NCI-H774 (cell line): ENCODE measurements at regions not wholly inside any gene's neighbourhood (a gene's known extent, or its start where the extent isn't known, plus 50 kb on each side); places are given as distances from the start of the nearest gene placed in this dataset.

Source experiments
- DNase-seq: peaks from one replicate; lab custom pipeline; 2025; lab: John Stamatoyannopoulos, UW

DNA sequence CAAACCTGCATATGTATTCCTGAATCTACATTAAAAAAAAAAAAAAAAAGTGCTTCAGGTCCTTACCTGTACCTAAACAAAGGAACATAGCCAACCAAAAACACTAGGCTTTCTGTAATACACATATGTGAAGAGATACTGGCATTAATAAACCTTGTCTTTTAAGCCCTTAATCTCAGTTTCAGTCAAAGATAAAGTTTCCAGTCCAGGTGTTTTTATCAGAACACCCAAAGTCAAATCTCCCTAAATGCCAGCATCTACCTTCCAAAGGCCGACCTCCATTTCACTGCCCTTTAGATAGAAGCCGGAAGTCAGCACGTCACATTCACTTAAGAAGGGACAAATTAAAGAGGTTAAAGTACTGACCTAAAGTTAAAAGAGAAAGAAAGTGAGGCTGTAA, 79.8 kb upstream of the NEBL start:
- DNase-seq = no peak

DNA sequence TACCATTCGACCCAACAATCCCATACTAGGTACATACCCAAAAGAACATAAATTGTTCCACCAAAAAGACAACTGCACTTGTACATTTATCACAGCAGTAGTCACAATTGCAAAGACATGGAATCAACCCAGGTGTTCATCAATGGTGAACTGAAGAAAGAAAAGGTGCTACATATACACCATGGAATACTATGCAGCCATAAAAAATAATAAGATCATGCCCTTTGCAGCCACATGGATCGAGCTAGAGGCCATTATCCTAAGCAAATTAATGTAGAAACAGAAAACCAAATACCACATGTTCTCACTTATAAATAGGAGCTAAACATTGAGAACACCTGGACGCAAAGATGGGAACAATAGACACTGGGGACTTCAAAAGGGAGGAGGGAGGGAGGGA, 79.3 kb upstream of the NEBL start:
- no peak for DNase-seq

DNA sequence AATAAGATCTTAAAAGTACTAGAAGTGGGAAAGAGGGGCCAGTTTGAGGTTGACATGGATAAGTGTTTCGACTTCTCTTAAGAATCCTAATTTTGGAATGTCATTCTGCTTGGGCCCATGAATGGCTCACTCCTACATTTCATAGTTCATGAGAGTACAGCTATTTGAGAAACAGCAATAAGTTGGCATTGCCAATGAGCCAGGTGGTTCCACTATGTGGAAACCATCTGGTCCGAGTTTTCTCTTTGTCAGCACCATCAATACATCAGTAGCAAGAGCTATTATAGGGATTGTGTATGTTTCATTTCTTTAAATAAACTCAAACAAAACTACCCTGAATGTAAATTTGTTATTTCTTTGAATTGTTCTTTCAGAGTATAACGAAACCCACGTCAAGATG, 78.1 kb upstream of the NEBL start:
- DNase-seq = no peak

DNA sequence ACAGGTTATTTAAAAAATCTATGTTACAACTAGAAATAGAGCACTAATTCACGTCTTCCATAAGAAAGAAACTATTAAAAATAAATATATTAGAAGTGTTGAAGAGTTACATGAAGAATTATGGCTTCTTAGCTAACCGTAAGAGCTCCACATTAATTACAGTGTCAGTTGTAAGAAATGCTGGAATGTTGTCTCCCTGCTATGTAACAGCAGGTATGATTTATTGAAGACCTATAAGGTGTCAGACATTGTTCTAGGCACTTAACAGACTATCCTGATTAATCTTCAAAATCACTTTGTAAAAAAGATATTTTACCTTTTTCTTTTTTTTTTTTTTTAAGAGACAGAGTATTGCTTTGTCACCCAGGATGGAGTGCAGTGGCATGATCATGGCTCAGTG, 75.8 kb upstream of the NEBL start:
- no peak for DNase-seq

DNA sequence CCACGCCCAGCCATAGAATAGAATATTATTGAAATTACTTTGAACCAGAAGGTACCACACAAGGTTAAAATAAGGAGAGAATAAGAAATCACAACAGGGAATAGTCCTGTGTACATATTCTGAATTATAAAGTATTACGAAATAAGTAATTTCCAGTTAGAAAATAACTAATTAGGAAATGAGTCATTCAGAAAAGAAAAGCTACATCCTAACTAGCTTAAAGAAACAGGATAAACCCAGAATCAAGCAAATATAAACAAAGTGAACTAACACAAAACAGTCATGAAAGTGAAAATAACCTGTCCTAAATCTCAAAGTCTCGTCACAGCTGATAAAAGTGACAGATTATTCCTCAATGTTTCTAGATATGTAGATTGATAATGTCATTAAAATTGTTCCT, 74.8 kb upstream of the NEBL start:
- no peak for DNase-seq

DNA sequence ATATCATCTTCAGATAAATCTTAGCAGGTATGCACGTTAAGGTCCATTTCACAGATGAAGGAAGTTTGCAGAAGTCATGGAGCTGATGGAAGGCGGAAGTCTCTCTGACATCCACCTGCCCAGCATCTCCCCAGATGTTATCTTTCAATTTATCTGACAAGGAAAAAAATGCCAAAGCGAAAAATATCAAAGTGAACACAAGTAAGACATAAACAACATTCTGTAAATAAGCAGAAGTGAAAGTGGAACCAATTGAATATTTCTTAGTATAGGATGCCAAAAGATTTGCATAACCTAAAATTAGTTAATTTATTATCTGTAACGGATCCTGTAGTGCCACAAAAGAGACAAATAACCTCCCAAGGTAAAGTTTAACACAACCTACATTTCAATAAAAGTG, 73.6 kb upstream of the NEBL start:
- no peak for DNase-seq

DNA sequence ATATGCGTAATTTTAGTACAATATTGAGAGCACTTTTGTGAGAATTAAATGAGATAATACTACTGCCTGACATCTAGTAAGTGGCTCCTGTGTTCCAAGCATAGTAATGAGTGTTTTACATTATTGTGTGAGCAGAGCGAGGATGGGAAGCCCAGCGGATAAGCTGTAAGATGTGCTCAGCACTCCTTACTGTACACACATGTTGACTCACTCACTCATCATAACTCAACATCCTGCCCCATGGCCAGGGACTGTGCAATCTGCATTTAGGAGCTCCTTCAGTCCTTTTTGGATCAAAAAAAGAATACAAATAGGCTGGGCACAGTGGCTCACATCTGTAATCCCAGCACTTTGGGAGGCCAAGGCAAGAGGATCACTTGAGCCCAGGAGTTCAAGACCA, 72.9 kb upstream of the NEBL start:
- DNase-seq = no peak

DNA sequence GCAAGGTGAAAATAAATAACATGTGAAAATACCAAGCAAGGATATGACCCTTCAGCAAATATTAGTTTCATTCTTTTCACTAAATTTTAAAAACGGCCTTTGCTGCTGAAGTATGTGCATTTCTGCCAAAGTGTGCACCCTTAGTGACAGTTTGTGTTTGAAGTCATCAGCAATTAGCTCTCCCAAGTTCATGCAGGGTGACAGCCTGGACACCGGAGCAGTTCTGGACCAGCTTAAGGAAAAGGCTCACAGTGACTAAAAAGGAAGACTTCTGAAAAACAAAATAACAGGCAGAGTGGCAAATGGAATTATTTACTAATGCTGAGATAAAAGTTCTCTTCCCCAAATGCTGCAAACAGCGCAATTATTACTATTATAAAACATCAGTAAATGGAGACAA, 69.3 kb upstream of the NEBL start:
- no peak for DNase-seq

DNA sequence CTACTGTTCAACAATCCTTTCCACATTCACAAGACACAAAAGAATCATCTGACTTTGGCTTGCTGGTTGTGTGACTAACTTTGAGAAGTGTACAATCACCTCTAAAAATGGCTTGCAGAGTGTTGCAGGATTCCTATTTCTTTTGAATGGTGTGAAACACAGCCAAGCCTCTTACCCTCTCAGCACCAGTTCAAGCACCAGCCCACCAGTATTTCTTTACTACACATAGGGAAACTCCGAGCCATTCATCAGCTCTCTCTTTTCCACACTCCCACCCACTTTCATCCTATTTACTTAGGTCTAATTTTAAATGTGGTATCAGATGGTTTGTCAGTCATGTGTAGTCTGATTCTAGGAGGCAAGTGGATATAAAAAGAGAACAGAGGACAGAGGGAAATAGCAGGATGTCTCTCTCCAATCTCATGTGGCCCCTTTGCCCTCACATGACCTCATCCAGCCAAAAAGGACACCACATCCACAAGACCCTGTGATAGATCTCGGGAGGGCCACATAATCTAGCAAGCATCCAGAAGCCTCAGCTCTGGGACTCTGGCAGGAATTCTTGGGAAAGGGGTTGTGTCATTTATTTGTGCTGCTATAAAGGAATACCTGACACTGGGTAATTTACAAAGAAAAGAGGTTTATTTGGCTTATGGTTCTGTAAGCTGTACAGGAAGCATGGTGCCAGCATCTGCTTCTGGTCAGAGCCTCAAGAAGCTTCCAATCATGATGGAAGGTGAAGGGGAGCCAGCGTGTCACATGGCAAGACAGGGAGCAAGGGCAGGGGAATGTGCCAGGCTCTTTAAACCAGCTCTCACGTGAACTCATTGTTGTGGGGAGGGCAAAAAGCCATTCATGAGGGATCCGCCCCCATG, 66.8 kb upstream of the NEBL start:
- no peak for DNase-seq

DNA sequence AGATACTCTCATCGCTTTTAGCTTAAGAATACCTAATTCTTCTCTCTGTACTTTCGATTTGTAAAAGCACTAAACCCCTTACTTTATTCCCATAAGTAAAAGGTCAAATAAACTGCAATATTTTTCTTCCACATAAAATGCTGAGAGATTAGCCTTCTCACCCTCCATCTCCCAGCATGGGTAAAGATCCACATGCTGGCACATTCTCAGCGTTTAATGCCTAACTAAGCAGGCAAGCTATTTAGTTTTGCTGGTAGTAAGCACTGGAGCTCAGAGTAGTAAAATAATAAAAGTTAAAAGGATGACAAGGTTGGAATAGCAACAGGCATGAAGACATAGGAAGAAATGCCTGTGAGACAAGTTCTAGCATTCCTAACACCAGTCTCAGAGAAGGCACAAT, 65.9 kb upstream of the NEBL start:
- no peak for DNase-seq

DNA sequence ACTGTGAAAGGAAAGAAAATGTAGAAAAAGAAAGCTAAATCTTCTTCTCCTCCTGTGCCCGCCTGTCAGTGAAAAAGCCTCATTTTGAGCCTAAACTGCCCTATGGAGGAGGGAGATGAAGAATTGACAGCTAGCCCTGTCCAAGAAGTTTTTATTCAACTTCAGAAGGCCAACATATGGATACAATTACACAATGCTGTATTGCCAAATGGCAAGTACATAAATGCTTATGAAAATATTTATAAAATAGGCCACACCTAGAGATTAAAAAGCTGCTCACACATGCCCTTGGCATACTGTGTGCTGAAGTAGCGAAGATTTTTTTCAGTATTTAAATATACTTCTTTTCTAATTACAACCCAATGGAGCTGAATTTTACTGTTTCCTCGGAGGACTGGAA, 65.1 kb upstream of the NEBL start:
- DNase-seq = no peak

DNA sequence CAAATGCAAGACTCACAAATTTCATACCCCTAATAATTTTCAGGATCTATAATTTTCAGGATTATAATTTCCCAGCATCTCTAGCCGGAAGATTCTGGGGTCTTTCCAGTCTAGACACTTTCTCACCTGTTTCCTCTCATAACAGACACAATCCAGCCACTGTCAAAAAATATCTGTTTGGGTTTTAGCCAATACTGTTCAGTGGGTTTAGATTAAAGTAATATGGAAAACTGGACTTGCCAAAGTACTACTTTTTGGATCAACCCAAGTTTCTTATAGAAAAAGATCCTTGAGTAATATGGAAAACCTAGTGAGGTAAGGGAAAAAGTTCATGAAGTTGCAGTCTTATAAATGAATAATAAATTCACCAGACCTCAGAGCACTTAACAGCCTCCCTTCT, 62.1 kb upstream of the NEBL start:
- no peak for DNase-seq

DNA sequence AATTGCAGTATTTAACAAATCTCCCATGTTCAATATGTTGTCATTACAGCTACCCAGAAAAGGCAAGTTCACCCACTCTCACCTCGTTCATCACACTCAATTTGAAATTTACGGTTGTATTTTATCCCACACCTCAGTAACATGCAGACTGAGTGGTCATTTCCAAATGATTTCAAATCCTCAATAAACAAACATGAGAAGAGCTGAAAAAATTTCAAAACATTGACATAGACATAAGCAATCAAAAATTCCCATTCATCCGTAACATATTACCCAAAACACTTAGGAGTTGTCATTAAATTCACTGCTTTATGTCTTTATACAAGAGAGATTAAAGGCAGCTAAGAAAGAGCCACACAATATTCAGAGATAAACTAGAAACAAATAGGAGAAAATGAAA, 61.7 kb upstream of the NEBL start:
- DNase-seq = no peak

DNA sequence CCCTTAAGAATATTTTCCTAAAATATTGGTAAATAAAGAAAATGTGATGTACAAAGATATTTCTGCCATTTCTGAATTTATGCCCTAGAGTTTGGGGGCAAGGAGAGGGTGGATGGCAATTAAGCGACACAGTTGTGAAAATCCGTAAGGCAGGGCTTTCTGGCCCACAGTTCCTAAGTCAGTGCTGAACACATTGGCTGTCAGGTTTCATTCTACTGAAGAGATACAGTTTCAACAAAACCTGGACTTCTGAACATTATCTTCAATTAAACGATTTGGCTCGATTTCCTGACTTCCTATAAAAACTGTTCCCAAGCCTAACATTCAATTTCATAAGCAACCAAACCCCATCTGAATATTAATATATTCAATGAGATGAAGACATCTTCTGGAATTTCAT, 61.1 kb upstream of the NEBL start:
- no peak for DNase-seq

DNA sequence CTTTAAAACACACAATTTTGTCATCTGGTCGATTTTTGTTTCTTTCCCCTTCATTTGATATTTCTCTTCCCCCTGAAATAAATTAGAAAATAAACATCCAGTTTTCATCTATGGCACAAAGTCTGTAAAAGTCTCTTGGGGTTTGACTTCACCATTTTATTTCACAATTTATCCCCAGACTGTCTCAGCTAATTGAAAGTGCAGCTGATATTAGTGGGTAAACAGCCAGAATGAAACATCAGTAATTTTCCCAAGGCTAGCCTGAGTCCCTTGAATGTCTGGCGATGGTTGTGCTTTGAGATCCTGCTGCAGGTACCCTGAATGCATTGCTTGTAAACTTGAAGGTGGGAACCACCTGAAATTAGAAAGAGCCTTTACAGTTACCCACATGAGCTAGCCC, 60.6 kb upstream of the NEBL start:
- no peak for DNase-seq

DNA sequence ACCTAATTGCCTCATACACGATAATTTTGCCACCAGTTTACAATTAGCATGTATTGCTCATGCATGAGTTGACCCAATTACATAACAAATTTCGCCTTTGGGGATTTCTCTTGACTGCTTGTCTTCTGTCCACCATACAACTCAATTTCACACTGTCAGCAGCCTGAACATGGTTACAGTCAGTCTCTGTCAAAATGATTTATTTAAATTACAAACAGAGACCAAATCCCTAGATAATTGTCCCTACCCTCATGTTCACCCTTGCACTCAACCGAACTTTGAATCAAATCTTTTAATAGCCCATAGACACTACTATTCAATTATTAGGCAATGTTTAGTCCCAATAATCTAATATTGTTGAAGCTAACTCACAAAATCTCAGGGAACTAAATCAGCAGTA, 59.7 kb upstream of the NEBL start:
- DNase-seq = no peak

DNA sequence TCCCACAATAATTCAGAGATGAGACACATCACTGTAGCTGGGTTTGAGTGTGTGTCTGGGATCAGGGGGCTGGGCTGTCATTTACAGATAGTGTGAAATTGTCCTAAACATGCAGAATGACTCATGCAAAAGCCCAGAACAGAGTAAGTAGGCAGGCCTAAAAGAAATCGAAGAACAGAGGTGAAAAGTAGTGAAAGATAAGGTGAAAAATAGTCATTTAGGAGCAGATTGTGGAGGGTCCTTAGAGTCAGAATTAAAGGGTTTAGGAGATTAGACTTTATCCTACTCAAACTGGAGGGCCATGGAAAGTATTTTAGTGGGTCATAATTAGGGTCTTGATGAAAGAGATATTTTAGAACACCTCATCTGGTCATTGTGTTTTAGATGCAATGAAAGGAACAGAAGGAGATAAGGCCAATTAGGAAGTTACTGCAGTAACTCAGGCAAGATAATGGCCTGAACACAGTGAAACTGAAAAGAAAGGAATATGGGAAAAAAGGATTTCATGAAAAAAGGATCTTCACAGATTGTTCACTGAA, 58.3 kb upstream of the NEBL start:
- no peak for DNase-seq

DNA sequence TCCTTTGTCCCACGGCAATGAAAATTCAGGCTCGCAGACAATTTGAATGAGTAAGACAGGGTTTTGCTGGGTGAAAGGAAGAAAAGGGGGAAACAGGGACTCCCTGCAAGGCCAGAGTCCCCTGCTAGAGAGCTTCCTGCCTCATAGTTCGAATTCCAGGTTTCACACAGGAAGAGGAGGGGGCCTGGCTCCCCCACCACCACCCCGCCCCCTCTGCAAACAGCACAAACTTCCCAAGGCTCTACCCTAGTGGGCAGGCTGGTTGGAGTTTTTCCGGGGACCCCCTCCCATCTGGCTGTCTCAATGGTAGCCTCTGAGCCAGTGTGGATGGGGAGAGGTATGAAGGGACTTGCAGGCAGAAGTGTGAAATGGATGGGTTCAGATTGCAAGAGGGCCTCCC, 57.4 kb upstream of the NEBL start:
- no peak for DNase-seq

DNA sequence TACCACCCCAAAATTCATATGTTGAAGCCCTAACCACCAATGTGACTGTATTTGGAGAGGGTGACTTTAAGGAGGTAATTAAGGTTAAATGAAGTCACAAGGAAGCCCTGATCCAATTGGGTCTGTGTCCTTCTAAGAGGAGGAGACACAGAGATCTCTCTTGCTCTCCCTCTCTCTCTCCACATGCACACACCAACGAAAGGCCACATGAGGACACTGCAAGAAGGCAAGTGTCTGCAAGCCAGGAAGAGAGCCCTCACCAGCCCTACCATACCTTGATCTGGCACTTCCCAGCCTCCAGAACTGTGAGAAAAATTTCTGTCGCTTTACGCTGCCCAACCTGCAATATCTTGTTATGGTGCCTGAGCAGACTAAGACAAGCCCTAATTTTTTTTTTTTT, 56.0 kb upstream of the NEBL start:
- no peak for DNase-seq

DNA sequence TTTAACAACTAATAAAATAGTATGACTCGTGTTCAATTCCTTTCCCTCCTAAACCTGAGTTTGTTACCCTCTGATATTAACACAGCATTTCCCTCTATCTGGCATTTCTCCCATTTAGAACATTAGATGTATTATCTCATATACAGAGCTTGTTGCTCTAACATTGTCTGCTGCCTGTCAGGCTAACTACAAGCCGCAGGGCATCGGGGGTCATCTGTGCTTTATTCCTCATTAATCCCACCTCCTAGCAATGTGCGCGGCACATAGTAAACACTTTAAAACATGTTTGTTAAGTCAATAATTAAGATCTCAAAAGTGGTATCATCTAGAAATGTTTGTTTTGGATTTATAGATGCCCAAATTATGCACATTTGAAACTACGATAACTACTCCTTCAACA, 52.9 kb upstream of the NEBL start:
- DNase-seq = no peak

DNA sequence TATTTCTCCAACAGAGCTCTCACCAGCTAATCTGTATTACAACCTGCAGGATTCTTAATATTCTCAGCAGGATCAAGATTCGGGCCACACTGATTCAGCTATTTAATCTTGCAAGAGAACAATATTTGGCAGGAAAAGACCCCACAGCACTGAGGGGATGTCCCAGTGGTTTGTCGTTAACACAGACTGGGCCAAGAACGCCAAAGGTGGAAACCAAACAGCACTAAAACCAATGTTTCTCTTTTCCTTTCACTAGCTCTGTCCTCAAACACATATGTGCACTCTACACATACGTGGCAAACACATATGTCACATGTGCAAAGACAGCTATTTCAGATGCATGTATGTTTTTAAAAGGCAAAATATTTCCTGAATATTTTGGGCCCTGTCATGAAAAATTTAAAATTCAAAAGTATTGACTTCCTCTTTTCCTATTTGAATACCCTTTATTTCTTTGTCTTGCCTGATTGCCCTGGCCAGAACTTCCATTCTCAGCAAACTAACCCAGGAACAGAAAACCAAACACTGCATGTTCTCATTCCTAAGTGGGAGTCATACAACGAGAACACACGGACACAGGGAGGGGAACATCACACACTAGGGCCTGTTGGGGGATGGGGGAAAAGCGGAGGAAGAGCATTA, 51.7 kb upstream of the NEBL start:
- no peak for DNase-seq
